Coronary artery (tissue), 2 donors: ENCODE measurements at regions not wholly inside any gene's neighbourhood (a gene's known extent, or its start where the extent isn't known, plus 50 kb on each side); places are given as distances from the start of the nearest gene placed in this dataset.

Experiments used
- DNase-seq: peaks from one replicate; pipeline ENCODE4 v3.0.0-alpha.2; 2017; ENCODE audit warnings: low spot score
- H3K27ac ChIP-seq, 2 donors: fragments of 200-600 bp; sonication (generic); one replicate each; pipeline ENCODE4 v1.5.1; 2016 to 2019
- H3K4me3 ChIP-seq: fragments of 200-600 bp; sonication (generic); 2 replicates; pipeline ENCODE4 v1.5.1; 2016; ENCODE audit warnings: mild to moderate bottlenecking, moderate library complexity
- CTCF ChIP-seq: fragments of 200-600 bp; sonication (generic); IDR thresholded peaks from one replicate; pipeline ENCODE4 v1.5.1; 2019; ENCODE audit warnings: antibody characterized with exemption

- no peak for TF ChIP-seq CTCF
Measured at GRCh38 chr14:86723254-86723624, 1193.3 kb downstream of the FLRT2 start.

GRCh38 chr14:86722612-86723253 is 1192.8 kb downstream of the FLRT2 start:
- TF ChIP-seq CTCF: no peak
- DNase-seq: no peak
- H3K27ac ChIP-seq: no peak overlapping the region
- no peak overlapping the region for H3K4me3 ChIP-seq

More at GRCh38 chr14:86723254-86723624, 1193.3 kb downstream of the FLRT2 start:
- H3K4me3 ChIP-seq: no peak overlapping the region
- no peak for DNase-seq
- no peak overlapping the region for H3K27ac ChIP-seq

GRCh38 chr14:86714575-86714974 is 1184.6 kb downstream of the FLRT2 start:
- Histone ChIP-seq H3K27ac (no peak overlapping the region), H3K4me3 (no peak overlapping the region)
- DNase-seq: no peak
- no peak for TF ChIP-seq CTCF

GRCh38 chr14:86714153-86714552 is 1184.2 kb downstream of the FLRT2 start:
- no peak for TF ChIP-seq CTCF
- DNase-seq: no peak
- H3K27ac ChIP-seq: no peak overlapping the region
- H3K4me3 ChIP-seq: no peak overlapping the region

GRCh38 chr14:86712727-86713126 is 1182.8 kb downstream of the FLRT2 start:
- Histone ChIP-seq H3K27ac (no peak overlapping the region), H3K4me3 (no peak overlapping the region)
- TF ChIP-seq CTCF: no peak
- DNase-seq: no peak

GRCh38 chr14:86712176-86712575 is 1182.2 kb downstream of the FLRT2 start:
- no peak for DNase-seq
- Histone ChIP-seq H3K27ac (no peak overlapping the region), H3K4me3 (no peak overlapping the region)
- TF ChIP-seq CTCF: no peak

- Histone ChIP-seq H3K27ac (no peak overlapping the region), H3K4me3 (no peak overlapping the region)
- DNase-seq: no peak
- no peak for TF ChIP-seq CTCF
Measured at GRCh38 chr14:86708846-86709339, 1178.9 kb downstream of the FLRT2 start.
